Middle frontal gyrus (tissue), 1 donor: ENCODE measurements at regions not wholly inside any gene's neighbourhood (a gene's known extent, or its start where the extent isn't known, plus 50 kb on each side); places are given as distances from the start of the nearest gene placed in this dataset.
"Not testable (repeated sequence)": the region's sequence is repeated elsewhere in the genome, so short reads cannot be mapped to it uniquely, and the experiment has no call there.

Source experiments
- DNase-seq: peaks from one replicate; pipeline ENCODE4 v3.0.0-alpha.2; 2015; ENCODE audit warnings: low spot score; ENCODE audit errors: extremely low spot score

DNA sequence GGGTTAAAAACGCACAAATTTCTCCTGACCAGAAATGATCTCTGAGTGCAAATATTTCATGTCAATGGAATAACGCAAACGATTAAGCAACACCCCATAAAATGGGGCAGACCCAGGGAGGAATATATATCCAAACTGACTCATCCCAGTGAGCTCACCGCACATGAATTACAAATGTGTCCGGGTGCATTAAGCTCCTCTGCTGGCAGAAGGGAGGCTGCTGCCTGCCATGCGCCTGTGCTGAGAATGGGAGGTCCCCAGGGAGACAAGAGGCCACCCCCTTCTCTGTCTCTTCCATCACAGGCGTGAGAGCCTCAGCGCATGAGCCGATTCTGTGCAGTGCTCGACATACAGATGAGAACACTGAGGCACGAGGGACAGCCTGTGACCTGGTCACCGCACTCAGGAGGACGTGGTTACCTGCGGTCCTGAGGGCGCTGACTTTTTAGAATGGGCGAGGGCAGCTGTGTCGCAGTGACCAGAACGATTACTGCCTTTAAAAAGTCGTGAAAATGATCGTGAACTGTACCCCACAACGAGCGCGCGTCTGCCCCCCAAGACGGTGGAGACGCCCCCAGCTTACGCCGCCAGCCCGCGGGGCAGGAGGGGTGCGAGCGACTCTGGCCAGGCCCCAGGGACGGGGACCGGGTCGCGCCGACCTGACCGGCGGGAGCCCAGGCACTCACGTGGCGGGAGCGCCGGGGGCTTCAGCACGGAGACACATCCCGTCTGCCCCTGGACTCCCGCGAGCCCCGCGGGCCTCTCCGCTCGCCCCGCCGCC lies 188.5 kb downstream of the ADRA2C start:
- DNase-seq: peak; percentile 11

DNA sequence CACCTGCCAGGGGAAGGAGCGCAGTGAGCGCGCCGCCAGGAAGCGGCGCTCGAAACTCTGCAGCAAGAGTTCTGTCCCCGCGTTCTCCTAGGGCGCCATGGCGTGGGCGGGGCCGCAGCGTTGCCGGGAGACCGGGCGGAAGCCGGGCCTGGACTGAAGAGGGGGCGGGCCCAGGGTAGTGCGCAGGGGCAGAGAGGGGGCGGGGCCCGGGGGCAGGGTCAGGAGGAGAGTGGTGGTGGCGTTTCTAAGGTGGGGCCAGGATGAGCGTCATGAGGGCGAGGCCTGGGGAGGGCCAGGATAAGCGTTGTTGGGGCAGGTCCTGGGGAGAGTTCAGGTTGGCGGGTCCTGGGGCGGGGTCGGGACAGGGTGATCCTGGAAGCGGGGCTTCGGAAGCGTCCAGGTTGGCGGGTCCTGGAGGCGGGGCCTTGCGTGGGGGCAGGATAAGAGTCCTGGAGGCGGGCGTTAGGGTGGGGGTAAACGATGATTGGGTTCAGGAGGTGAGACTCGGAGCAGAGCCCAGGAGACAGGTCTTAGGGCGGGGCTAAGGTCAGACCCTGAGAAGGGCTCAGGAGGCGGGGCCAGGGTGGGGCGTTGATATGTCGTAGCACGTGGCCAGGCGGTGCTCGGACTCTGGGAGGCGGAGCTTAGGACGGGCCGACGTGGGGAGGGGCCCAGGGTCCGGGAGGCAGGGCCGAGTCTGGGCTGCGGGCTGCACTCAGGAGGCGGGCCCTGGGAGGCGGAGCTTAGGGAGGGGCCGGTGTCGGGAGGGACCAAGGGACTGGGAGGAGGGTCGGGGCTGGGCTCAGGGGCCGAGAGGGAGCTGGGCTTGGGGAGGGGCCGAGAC lies 189.4 kb downstream of the ADRA2C start:
- DNase-seq: peak; percentile 78

DNA sequence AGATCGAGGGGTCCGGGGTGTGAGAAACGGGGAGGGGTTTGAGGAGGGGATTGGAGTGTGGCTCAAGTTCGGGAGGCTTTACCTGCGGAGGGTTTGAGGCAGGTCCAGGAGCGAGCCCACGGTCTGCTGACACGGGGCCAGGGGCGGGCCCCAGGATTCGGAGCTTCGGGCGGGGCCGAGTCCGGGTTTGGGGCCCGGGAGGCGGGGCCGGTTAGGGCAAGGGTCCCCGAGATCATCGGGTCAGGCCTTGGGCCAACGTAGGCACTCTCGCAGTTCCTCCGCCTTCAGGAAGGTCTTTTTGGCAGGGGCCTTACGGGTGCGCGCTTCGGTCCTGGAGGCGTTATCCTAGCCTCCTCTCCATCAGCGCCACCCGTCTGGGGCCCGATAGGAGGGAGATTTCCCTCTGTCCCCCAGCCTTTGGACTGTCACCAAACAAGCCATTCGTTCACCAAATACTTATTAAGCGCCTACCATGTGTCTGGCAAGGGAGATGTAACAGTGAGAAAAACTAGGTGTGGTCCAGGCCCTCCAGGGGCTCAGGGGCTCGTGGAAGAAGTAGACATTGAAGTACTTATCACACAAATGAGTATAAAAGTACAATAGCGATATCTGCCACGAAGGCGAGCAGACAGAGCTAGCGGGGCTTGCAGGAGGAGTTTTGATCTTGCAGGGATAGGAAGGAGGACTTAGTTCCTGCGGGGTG lies 190.1 kb downstream of the ADRA2C start:
- not testable (repeated sequence) for DNase-seq

DNA sequence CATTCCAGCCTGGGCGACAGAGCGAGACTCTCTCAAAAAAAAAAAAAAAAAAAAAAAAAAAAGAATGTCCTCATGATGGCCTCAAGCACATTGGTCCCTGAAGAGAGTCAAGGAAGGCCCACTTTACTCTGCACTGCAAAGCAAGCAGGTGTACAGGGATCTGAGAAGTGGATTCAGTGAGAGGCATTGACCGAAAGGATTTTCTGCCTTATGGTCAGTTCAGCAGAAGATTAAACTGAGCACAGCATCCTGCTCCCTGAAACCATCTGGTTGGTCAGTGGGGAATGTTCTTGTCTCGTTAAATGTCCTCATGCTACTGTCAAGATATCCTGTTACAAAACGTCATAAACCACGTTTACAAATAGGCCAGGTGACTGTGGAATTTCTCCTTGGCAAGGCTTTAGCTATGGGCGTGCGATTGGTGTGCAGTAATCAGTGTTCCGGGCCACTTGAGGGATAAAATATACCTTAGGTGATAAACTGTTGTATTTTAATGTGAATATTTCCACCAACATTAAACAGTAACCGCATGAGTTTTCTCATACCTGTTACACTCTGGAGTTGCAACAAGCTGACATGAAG lies 195.0 kb downstream of the ADRA2C start:
- not testable (repeated sequence) for DNase-seq

GRCh38 chr4:3964572-3965278 lies 198.5 kb downstream of the ADRA2C start:
- DNase-seq: not testable (repeated sequence)

- not testable (repeated sequence) for DNase-seq
Observed at GRCh38 chr4:3967204-3967603, 201.0 kb downstream of the ADRA2C start.

DNA sequence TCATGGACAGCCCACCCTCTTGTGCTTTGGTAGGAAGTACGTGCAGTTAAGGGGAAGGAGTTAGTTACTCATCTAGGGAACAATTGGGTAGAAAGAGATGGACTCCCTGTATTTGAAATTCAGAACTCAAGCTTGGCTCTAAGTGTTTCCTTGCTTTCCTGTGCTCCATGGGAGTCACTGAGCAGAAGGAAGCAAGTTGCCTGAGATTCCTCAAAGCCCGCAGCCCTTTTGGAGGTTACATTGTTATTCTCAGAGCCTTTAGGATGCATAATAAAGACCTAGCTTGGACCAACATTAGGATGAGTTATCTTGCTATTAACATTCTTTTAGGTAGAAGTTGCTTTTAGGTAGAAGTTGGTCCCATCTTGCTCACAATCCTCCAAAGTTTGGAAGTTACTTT lies 206.4 kb downstream of the ADRA2C start:
- not testable (repeated sequence) for DNase-seq

GRCh38 chr4:3973581-3974200 lies 207.5 kb downstream of the ADRA2C start:
- DNase-seq: not testable (repeated sequence)

DNA sequence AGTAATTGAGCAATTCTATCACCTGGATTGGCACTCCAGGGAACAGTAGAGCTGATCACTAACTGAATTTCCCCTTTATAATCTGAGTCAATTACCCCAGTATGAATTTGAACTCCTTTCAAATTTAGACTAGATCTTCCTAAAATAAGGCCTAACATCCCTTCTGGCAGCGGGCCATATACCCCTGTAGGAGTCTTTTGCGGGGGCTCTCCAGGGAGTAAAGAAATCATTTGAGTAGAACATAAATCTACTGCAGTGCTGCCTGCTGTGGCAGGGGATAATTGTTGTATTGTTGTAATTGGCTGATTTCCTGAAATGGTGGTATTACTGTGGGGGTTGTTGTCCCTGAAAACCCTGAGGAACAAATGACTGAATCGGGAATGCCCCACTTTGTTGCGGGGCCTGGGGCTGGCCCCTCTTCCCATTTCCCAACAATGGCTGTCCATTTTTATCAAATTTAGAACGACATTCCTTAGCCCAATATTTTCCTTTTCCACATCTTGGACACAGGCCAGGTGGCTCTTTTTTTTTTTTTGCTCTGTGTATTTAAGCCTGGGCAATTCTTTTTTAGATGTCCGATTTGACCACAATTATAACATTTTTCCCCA lies 217.4 kb downstream of the ADRA2C start:
- DNase-seq: not testable (repeated sequence)

DNA sequence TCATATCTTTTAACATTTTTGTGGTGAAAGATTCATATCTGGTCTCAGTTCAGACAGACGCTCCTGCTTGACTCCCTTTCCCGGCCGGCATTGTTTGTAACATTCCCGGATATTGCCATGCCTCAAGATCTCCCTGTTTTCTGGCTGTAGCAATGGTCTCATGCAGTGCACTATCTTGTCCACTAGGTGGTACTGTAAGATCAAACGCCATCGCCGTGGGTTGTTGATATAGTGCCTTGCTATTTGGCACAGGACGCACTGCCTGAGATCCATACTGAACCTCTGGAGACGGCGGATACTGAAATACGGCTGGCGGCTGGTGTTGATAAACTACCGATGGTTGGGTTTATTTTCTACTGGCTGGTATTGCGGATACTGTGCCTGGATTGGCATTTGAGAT lies 218.6 kb downstream of the ADRA2C start:
- DNase-seq: not testable (repeated sequence)

GRCh38 chr4:3986412-3986811 lies 220.2 kb downstream of the ADRA2C start:
- not testable (repeated sequence) for DNase-seq

- DNase-seq: not testable (repeated sequence)
Observed at GRCh38 chr4:3997386-3997785, 229.3 kb downstream of the OTOP1 start.

- DNase-seq: not testable (repeated sequence)
Observed at GRCh38 chr4:4004036-4004435, 222.7 kb downstream of the OTOP1 start.

- DNase-seq: not testable (repeated sequence)
Observed at GRCh38 chr4:4004702-4005101, 222.0 kb downstream of the OTOP1 start.

DNA sequence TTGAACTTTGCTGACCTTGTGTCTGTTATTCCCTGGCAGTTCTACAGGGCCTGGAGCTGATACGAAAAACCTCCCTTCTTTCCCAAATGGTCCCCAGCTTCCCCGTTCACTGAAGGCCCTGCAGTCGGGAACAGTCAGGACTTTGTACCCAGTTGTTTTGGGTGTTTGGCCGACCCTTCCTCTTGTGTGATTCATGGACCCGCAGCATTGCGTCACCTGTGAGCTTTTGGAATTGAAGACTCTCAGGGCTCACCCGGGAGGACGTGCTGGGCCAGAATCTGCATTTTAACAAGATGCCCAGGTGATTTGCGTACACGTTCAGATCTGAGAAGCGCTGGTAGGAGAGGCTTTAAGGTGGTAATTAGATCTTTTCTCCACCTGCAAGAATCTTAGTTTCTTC lies 220.4 kb downstream of the OTOP1 start:
- DNase-seq: not testable (repeated sequence)

DNA sequence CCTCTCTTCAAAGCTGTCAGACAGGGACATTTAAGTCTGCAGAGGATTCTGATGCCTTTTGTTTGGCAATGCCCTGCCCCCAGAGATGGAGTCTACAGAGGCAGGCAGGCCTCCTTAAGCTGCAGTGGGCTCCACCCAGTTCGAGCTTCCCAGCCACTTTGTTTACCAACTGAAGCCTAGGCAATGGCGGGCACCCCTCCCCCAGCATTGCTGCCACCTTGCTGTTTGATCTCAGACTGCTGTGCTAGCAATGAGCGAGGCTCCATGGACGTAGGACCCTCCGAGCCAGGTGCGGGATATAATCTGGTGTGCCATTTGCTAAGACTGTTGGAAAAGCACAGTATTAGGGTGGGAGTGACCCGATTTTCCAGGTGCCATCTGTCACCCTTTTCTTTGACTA lies 207.7 kb downstream of the OTOP1 start:
- DNase-seq: not testable (repeated sequence)

DNA sequence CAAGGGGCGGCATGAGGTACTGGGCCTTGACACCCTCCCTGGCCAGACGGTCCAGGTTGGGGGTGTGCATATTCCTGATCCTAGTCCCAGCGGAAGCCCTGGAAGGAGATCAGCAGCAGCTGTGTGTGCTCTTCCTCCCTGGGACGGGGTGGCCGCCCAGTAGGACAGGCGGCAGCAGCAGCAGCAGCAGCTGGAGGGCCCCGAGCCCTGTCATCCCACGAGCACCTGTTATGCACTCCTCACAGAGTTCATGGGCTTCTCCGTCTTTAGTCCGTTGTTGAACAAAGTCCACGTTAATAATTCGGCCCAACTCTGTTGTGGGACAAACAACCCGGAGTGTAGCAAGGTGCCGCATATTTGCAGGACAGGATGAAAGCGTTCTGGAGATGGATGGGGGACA lies 205.6 kb downstream of the OTOP1 start:
- DNase-seq: not testable (repeated sequence)

DNA sequence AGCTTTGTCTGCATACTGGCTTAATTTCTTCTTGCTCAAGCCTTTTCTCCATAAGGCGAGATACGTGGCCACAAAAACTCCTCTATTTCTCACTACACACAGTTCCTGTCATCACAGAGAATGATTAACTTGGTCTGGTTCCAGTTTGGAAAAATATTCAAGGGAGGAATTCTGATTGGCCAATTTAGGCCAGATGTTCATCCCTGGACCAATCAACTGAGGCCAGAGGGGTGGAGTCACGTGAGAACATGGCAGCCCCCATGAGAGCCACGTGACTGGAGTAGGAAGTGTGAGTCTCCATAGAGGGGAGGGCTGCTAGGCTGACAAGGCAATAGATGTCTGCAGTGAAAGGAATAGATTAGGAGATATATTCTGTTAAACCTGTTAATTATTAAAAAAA lies 200.0 kb downstream of the OTOP1 start:
- not testable (repeated sequence) for DNase-seq

DNA sequence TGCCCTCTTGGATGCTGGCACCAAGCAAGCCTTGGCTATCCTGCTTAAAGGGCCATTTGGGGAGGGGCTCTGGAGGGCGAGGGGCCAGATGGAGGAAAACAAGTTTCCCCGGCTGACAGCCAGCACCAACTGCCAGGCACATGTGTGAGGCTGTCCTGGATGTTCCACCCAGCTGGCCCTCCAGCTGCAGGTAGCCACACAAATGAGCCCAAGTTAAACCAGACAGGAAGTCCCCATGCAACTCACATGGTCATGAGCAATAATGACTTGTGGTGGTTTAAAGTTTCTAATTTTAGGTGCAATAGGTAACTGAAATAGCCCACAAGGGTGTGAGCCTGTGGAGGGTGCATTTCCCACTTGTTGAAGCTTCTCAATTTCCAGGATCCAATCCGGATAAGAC lies 198.0 kb downstream of the OTOP1 start:
- DNase-seq: not testable (repeated sequence)

DNA sequence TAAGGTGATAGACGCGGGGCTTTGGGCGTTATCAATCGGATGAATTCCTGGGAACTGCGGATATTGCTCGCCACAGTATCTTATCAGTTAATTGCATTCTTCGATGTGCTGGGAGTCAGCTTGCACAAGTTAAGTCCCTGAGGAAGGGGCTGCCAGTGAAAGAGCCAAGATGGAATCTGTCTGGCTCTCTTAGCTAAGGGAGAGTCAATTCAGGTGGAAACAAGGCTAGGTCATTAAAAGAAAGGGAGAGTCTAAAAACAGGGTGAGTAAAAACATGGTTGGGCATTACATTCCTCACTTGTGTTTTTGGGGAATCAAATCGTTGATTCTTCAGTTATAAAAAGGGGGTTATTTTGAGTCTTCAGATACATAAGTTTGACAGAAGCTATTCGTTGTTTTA lies 196.2 kb downstream of the OTOP1 start:
- DNase-seq: not testable (repeated sequence)
